ENCODE measurements at regions not wholly inside any gene's neighbourhood (a gene's known extent, or its start where the extent isn't known, plus 50 kb on each side); places are given as distances from the start of the nearest gene placed in this dataset.
"Not testable (repeated sequence)": the region's sequence is repeated elsewhere in the genome, so short reads cannot be mapped to it uniquely, and the experiment has no call there.

DNA sequence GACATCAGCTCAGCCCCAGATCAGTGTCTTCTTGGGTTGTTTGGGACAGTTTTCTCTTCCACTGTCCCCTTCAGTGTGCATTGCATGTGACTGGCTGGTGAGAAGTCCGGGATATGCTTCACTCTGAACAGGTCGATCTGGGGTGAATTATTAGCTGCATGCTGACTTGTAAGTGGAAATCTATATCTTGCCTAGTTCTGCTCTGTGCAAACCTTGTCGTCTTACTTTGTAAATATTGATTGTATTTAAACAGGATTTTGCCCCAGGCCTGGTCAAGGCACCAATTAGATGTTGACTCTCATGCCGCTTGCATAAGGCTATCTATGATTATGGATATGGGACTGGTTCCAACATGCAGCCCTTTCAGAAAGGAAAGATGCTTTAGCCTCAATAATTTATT is 669.7 kb downstream of the TYW1 start:
- TF ChIP-seq, protein P1, sequence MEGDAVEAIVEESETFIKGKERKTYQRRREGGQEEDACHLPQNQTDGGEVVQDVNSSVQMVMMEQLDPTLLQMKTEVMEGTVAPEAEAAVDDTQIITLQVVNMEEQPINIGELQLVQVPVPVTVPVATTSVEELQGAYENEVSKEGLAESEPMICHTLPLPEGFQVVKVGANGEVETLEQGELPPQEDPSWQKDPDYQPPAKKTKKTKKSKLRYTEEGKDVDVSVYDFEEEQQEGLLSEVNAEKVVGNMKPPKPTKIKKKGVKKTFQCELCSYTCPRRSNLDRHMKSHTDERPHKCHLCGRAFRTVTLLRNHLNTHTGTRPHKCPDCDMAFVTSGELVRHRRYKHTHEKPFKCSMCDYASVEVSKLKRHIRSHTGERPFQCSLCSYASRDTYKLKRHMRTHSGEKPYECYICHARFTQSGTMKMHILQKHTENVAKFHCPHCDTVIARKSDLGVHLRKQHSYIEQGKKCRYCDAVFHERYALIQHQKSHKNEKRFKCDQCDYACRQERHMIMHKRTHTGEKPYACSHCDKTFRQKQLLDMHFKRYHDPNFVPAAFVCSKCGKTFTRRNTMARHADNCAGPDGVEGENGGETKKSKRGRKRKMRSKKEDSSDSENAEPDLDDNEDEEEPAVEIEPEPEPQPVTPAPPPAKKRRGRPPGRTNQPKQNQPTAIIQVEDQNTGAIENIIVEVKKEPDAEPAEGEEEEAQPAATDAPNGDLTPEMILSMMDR (IDR thresholded peaks at IDR 0.05): not testable (repeated sequence)
- not testable (repeated sequence) for TF ChIP-seq POLR2A (IDR thresholded peaks at IDR 0.05)
